Astrocyte of the cerebellum (primary cell): ENCODE measurements at regions not wholly inside any gene's neighbourhood (a gene's known extent, or its start where the extent isn't known, plus 50 kb on each side); places are given as distances from the start of the nearest gene placed in this dataset.

Source experiments
- DNase-seq: peaks from one replicate; pipeline ENCODE4 v3.0.0-alpha.2; 2011; ENCODE audit warnings: low read depth
- H3K4me3 ChIP-seq: 2 replicates; pipeline ENCODE4 v1.5.1; 2011; ENCODE audit warnings: mild to moderate bottlenecking, low read depth, low read length, moderate library complexity
- CTCF ChIP-seq: IDR thresholded peaks from 2 replicates; pipeline ENCODE4 v1.5.1; 2012; ENCODE audit warnings: low read length, low read depth, moderate library complexity, mild to moderate bottlenecking; ENCODE audit errors: missing control alignments
- in situ Hi-C: cut with HindIII; loops from 2 replicates; pipeline ENCODE4 v1.10.0; 2017; ENCODE audit warnings: low sequenced_read_pairs

GRCh38 chr12:60169904-60170303 is 574.1 kb downstream of the SLC16A7 start:
- in situ Hi-C loops: no loop called here
- no peak for TF ChIP-seq CTCF
- DNase-seq: no peak
- H3K4me3 ChIP-seq: no peak overlapping the region

GRCh38 chr12:60172266-60173211 is 576.7 kb downstream of the SLC16A7 start:
- no peak for TF ChIP-seq CTCF
- in situ Hi-C loops: no loop called here
- H3K4me3 ChIP-seq: no peak overlapping the region
- no peak for DNase-seq

- no peak for TF ChIP-seq CTCF
- no peak for DNase-seq
- in situ Hi-C loops: no loop called here
- no peak overlapping the region for H3K4me3 ChIP-seq
These were observed 577.7 kb downstream of the SLC16A7 start for GRCh38 chr12:60173224-60174170.

- TF ChIP-seq CTCF: no peak
- no peak overlapping the region for H3K4me3 ChIP-seq
- in situ Hi-C loops: no loop called here
- DNase-seq: peak; percentile 8
These were observed 578.6 kb downstream of the SLC16A7 start for GRCh38 chr12:60174476-60174875.

- no peak for DNase-seq
- in situ Hi-C loops: no loop called here
- H3K4me3 ChIP-seq: no peak overlapping the region
- no peak for TF ChIP-seq CTCF
These were observed 579.1 kb downstream of the SLC16A7 start for GRCh38 chr12:60174941-60175340.

GRCh38 chr12:60176891-60177290 is 581.1 kb downstream of the SLC16A7 start:
- no peak for TF ChIP-seq CTCF
- in situ Hi-C loops: no loop called here
- DNase-seq: no peak
- H3K4me3 ChIP-seq: no peak overlapping the region
